ENCODE measurements at regions not wholly inside any gene's neighbourhood (a gene's known extent, or its start where the extent isn't known, plus 50 kb on each side); places are given as distances from the start of the nearest gene placed in this dataset.

DNA sequence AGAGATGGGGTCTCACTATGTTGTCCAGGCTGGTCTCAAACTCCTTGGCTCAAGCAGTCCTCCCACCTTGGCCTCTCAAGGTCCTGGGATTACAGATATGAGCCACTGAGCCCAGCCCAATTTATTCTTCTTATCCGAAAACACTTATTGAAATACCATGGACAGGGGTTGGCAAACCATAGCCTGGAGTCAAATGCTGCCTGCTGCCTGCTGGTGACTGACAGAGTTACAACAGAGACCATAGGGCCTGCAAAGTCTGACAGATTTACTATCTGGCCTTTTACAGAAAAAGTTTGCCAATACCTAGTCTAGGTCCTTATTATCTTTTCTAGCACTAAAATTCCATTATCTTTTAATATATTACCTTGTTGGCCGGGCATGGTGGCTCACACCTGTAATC lies 87.1 kb upstream of the ZNF281 start:
- no peak overlapping the region for H3K27ac ChIP-seq (ENCODE audit: low read depth)
- no peaks in the 10 kb centered on the region for H4K20me1 ChIP-seq (replicated peaks; ENCODE audit: insufficient read depth)
- H3K4me1 ChIP-seq (ENCODE audit: insufficient read depth), result no peaks in the 10 kb centered on the region
- no peak for DNase-seq (ENCODE audit: low spot score)
- no peaks in the 10 kb centered on the region for H3K4me1 Mint-ChIP-seq
- no peak overlapping the region for H3K4me3 ChIP-seq
- H3K27ac Mint-ChIP-seq, result no peak overlapping the region
- no peak for TF ChIP-seq POLR2AphosphoS5 (IDR thresholded peaks at IDR 0.05; ENCODE audit: low read depth)
- TF ChIP-seq ZNF114 (CRISPR knock-in tag; IDR thresholded peaks at IDR 0.05), result no peak
- TF ChIP-seq, protein P1, sequence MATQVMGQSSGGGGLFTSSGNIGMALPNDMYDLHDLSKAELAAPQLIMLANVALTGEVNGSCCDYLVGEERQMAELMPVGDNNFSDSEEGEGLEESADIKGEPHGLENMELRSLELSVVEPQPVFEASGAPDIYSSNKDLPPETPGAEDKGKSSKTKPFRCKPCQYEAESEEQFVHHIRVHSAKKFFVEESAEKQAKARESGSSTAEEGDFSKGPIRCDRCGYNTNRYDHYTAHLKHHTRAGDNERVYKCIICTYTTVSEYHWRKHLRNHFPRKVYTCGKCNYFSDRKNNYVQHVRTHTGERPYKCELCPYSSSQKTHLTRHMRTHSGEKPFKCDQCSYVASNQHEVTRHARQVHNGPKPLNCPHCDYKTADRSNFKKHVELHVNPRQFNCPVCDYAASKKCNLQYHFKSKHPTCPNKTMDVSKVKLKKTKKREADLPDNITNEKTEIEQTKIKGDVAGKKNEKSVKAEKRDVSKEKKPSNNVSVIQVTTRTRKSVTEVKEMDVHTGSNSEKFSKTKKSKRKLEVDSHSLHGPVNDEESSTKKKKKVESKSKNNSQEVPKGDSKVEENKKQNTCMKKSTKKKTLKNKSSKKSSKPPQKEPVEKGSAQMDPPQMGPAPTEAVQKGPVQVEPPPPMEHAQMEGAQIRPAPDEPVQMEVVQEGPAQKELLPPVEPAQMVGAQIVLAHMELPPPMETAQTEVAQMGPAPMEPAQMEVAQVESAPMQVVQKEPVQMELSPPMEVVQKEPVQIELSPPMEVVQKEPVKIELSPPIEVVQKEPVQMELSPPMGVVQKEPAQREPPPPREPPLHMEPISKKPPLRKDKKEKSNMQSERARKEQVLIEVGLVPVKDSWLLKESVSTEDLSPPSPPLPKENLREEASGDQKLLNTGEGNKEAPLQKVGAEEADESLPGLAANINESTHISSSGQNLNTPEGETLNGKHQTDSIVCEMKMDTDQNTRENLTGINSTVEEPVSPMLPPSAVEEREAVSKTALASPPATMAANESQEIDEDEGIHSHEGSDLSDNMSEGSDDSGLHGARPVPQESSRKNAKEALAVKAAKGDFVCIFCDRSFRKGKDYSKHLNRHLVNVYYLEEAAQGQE (IDR thresholded peaks at IDR 0.05; ENCODE audit: unreplicated experiment), result peak; percentile 52
- TF ChIP-seq NANOG (IDR thresholded peaks at IDR 0.05; ENCODE audit: borderline replicate concordance), result no peak
- TF ChIP-seq EZH2 (IDR thresholded peaks at IDR 0.05; ENCODE audit: low read depth, unreplicated experiment), result no peak
- TF ChIP-seq, protein P2, sequence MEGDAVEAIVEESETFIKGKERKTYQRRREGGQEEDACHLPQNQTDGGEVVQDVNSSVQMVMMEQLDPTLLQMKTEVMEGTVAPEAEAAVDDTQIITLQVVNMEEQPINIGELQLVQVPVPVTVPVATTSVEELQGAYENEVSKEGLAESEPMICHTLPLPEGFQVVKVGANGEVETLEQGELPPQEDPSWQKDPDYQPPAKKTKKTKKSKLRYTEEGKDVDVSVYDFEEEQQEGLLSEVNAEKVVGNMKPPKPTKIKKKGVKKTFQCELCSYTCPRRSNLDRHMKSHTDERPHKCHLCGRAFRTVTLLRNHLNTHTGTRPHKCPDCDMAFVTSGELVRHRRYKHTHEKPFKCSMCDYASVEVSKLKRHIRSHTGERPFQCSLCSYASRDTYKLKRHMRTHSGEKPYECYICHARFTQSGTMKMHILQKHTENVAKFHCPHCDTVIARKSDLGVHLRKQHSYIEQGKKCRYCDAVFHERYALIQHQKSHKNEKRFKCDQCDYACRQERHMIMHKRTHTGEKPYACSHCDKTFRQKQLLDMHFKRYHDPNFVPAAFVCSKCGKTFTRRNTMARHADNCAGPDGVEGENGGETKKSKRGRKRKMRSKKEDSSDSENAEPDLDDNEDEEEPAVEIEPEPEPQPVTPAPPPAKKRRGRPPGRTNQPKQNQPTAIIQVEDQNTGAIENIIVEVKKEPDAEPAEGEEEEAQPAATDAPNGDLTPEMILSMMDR (conservative IDR thresholded peaks at IDR 0.05; ENCODE audit: low read depth in 2 of 2), result 0 out of 4 replicates have a peak, but pooled peaks of 1 of the 2 experiments have one; percentile 13
- TF ChIP-seq, protein P3, sequence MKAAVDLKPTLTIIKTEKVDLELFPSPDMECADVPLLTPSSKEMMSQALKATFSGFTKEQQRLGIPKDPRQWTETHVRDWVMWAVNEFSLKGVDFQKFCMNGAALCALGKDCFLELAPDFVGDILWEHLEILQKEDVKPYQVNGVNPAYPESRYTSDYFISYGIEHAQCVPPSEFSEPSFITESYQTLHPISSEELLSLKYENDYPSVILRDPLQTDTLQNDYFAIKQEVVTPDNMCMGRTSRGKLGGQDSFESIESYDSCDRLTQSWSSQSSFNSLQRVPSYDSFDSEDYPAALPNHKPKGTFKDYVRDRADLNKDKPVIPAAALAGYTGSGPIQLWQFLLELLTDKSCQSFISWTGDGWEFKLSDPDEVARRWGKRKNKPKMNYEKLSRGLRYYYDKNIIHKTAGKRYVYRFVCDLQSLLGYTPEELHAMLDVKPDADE (IDR thresholded peaks at IDR 0.05), result no peak
- TF ChIP-seq JUNB (IDR thresholded peaks at IDR 0.05; ENCODE audit: unreplicated experiment), result no peak
- no peak for TF ChIP-seq CREB1 (CRISPR knock-in tag; IDR thresholded peaks at IDR 0.05; ENCODE audit: low read depth)
- TF ChIP-seq ZNF462 (CRISPR knock-in tag; IDR thresholded peaks at IDR 0.05), result no peak
- H3K4me2 ChIP-seq, result no peak overlapping the region
- H3K4me3 Mint-ChIP-seq, result no peak overlapping the region
- no peaks in the 10 kb centered on the region for H3K27me3 Mint-ChIP-seq (ENCODE audit: insufficient read depth, low read depth, poor library complexity)
- no peaks in the 10 kb centered on the region for H3K9me2 ChIP-seq (ENCODE audit: insufficient read depth)
- H3K27me3 ChIP-seq (ENCODE audit: insufficient read depth), result no peaks in the 10 kb centered on the region
- no peaks in the 10 kb centered on the region for H3F3A ChIP-seq (replicated peaks; ENCODE audit: low read depth)
- no peak for ATAC-seq
- H3K36me3 ChIP-seq (ENCODE audit: insufficient read depth), result no peaks in the 10 kb centered on the region
- H2AFZ ChIP-seq, result no peak overlapping the region
- H3K36me3 Mint-ChIP-seq (ENCODE audit: low read depth), result no peaks in the 10 kb centered on the region
- H3K79me2 ChIP-seq (replicated peaks; ENCODE audit: insufficient read depth), result no peaks in the 10 kb centered on the region
- no peaks in the 10 kb centered on the region for H3K9me3 Mint-ChIP-seq

Data from GM23338 (cell line).